Testis (tissue), 2 donors: ENCODE measurements at regions not wholly inside any gene's neighbourhood (a gene's known extent, or its start where the extent isn't known, plus 50 kb on each side); places are given as distances from the start of the nearest gene placed in this dataset.

ENCODE experiments used
- POLR2A ChIP-seq: fragments of 450-650 bp; IDR thresholded peaks from one replicate; pipeline ENCODE4 v1.6.1; 2017; ENCODE audit warnings: antibody characterized with exemption, mild to moderate bottlenecking, moderate library complexity
- TF ChIP-seq, protein P1 (sequence below), 3 experiments: fragments of 450-650 bp in 2 of 3; fragments of 200-600 bp in 1 of 3; sonication (generic) in 1 of 3; IDR thresholded peaks; one replicate each; pipeline ENCODE4 v1.5.1; 2016 to 2019; ENCODE audit warnings: antibody characterized with exemption in 3 of 3, mild to moderate bottlenecking in 2 of 3, moderate library complexity in 1 of 3

DNA sequence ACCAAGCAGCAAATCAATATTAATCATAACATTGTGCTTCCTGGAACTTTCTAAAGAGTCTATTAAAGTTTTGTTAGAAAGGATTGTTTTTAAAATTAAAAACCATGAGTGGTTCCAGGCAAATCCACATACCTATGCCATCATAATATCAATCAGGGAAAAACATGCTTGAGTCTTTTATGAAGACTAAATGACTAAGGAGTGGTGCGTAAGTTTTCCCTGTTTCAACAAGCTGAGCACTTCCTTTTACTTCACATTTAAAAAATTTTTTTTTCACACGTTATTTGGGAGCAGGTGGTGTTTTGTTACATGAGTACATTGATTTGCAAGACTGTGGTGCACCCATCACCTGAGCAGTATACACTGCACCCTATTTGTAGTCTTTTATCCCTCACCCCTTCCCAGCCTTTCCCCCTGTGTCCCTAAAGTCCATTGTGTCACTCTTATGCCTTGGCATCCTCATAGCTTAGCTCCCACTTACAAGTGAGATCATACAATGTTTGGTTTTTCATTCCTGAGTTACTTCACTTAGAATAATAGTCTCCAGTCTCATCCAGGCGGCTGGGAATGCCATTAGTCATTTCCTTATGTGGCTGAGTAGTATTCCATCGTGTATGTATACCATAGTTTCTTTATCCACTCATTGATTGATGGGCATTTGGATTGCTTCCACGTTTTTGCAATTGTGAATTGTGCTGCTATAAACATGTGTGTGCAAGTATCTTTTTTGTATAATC lies 1190.3 kb upstream of the RAG2 start:
- TF ChIP-seq, protein P1, sequence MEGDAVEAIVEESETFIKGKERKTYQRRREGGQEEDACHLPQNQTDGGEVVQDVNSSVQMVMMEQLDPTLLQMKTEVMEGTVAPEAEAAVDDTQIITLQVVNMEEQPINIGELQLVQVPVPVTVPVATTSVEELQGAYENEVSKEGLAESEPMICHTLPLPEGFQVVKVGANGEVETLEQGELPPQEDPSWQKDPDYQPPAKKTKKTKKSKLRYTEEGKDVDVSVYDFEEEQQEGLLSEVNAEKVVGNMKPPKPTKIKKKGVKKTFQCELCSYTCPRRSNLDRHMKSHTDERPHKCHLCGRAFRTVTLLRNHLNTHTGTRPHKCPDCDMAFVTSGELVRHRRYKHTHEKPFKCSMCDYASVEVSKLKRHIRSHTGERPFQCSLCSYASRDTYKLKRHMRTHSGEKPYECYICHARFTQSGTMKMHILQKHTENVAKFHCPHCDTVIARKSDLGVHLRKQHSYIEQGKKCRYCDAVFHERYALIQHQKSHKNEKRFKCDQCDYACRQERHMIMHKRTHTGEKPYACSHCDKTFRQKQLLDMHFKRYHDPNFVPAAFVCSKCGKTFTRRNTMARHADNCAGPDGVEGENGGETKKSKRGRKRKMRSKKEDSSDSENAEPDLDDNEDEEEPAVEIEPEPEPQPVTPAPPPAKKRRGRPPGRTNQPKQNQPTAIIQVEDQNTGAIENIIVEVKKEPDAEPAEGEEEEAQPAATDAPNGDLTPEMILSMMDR (IDR thresholded peaks at IDR 0.05), result no peak
- no peak for TF ChIP-seq POLR2A
